Thymus (tissue), 11 donors: ENCODE measurements at regions not wholly inside any gene's neighbourhood (a gene's known extent, or its start where the extent isn't known, plus 50 kb on each side); places are given as distances from the start of the nearest gene placed in this dataset.

ENCODE experiments used
- DNase-seq, 9 donors: peaks; one replicate each; pipeline ENCODE4 v3.0.0-alpha.2; 2013; ENCODE audit warnings: low spot score in 9 of 9, low read depth in 6 of 9, missing footprints in 1 of 9
- H3K27ac ChIP-seq, 2 donors: one replicate each; pipeline ENCODE4 v1.5.1; 2013; ENCODE audit warnings: control low read depth in 1 of 2, low read depth in 1 of 2, low read length in 1 of 2, mild to moderate bottlenecking in 1 of 2, moderate library complexity in 1 of 2
- H3K27me3 ChIP-seq, 2 donors: one replicate each; pipeline ENCODE4 v1.5.1; 2013; ENCODE audit warnings: low read length in 1 of 2; ENCODE audit not compliant: control insufficient read depth in 2 of 2, insufficient read depth in 1 of 2
- H3K36me3 ChIP-seq, 2 donors: one replicate each; pipeline ENCODE4 v1.5.1; 2013; ENCODE audit warnings: low read length in 1 of 2, mild to moderate bottlenecking in 1 of 2, moderate library complexity in 1 of 2; ENCODE audit not compliant: control insufficient read depth in 2 of 2, insufficient read depth in 2 of 2
- H3K4me1 ChIP-seq, 2 donors: one replicate each; pipeline ENCODE4 v1.5.1; 2013; ENCODE audit warnings: low read length in 2 of 2; ENCODE audit not compliant: control insufficient read depth in 2 of 2, insufficient read depth in 2 of 2
- H3K4me3 ChIP-seq, 2 donors: one replicate each; pipeline ENCODE4 v1.5.1; 2013; ENCODE audit warnings: low read length in 2 of 2, control low read depth in 1 of 2, mild to moderate bottlenecking in 1 of 2
- H3K9me3 ChIP-seq, 2 donors: one replicate each; pipeline ENCODE4 v1.5.1; 2013; ENCODE audit warnings: low read length in 1 of 2, mild to moderate bottlenecking in 1 of 2; ENCODE audit not compliant: control insufficient read depth in 2 of 2, insufficient read depth in 1 of 2
- WGBS: extraction: QIAGEN DNeasy Blood & Tissue Kit; methylation state at CpG from one replicate; pipeline ENCODE4 v1.1.7; 2013; 5-methylcytosine and 5-hydroxymethylcytosine counted together
- donor health status: healthy.

GRCh38 chr10:118867768-118868167 is 113.0 kb upstream of the CACUL1 start:
- Histone ChIP-seq H3K4me1 (no peaks in the 10 kb centered on the region), H3K36me3 (no peaks in the 10 kb centered on the region), H3K4me3 (no peak overlapping the region), H3K27ac (no peak overlapping the region), H3K27me3 (no peaks in the 10 kb centered on the region), H3K9me3 (no peaks in the 10 kb centered on the region)
- DNase-seq, result no peak
- WGBS, result 94% methylated on average over 3 of the region's 3 CpGs

- 87% methylated on average over 5 of the region's 5 CpGs for WGBS
- H3K27me3 ChIP-seq, result no peaks in the 10 kb centered on the region
- H3K9me3 ChIP-seq, result no peaks in the 10 kb centered on the region
- DNase-seq, result no peak
- H3K4me3 ChIP-seq, result no peak overlapping the region
- no peaks in the 10 kb centered on the region for H3K4me1 ChIP-seq
- no peaks in the 10 kb centered on the region for H3K36me3 ChIP-seq
- no peak overlapping the region for H3K27ac ChIP-seq
Measured at GRCh38 chr10:118868589-118868988, 113.8 kb upstream of the CACUL1 start.

GRCh38 chr10:118870467-118871243 is 115.9 kb upstream of the CACUL1 start:
- no peaks in the 10 kb centered on the region for H3K27me3 ChIP-seq
- H3K4me3 ChIP-seq, result no peak overlapping the region
- H3K9me3 ChIP-seq, result no peaks in the 10 kb centered on the region
- H3K27ac ChIP-seq, result no peak overlapping the region
- no peak for DNase-seq
- no peaks in the 10 kb centered on the region for H3K4me1 ChIP-seq
- 51% methylated on average over 4 of the region's 4 CpGs for WGBS
- H3K36me3 ChIP-seq, result no peaks in the 10 kb centered on the region

GRCh38 chr10:118871244-118871865 is 116.6 kb upstream of the CACUL1 start:
- H3K27ac ChIP-seq, result no peak overlapping the region
- no peaks in the 10 kb centered on the region for H3K9me3 ChIP-seq
- no peaks in the 10 kb centered on the region for H3K27me3 ChIP-seq
- no peaks in the 10 kb centered on the region for H3K36me3 ChIP-seq
- no peaks in the 10 kb centered on the region for H3K4me1 ChIP-seq
- no peak for DNase-seq
- no peak overlapping the region for H3K4me3 ChIP-seq
- 91% methylated on average over 2 of the region's 2 CpGs for WGBS

GRCh38 chr10:118873091-118873737 is 118.4 kb upstream of the CACUL1 start:
- Histone ChIP-seq H3K27ac (no peak overlapping the region), H3K36me3 (no peaks in the 10 kb centered on the region), H3K4me3 (no peak overlapping the region), H3K4me1 (no peaks in the 10 kb centered on the region), H3K9me3 (no peaks in the 10 kb centered on the region), H3K27me3 (no peaks in the 10 kb centered on the region)
- DNase-seq, result no peak
- 64% methylated on average over 4 of the region's 4 CpGs for WGBS

- H3K36me3 ChIP-seq, result no peaks in the 10 kb centered on the region
- no peaks in the 10 kb centered on the region for H3K4me1 ChIP-seq
- H3K27ac ChIP-seq, result no peak overlapping the region
- WGBS, result 87% methylated on average over 2 of the region's 2 CpGs
- H3K9me3 ChIP-seq, result no peaks in the 10 kb centered on the region
- H3K4me3 ChIP-seq, result no peak overlapping the region
- DNase-seq, result no peak
- H3K27me3 ChIP-seq, result no peaks in the 10 kb centered on the region
Measured at GRCh38 chr10:118873738-118874105, 119.0 kb upstream of the CACUL1 start.

GRCh38 chr10:118874171-118874570 is 119.4 kb upstream of the CACUL1 start:
- 75% methylated on average over 2 of the region's 2 CpGs for WGBS
- Histone ChIP-seq H3K4me3 (no peak overlapping the region), H3K27ac (no peak overlapping the region), H3K36me3 (no peaks in the 10 kb centered on the region), H3K4me1 (no peaks in the 10 kb centered on the region), H3K27me3 (no peaks in the 10 kb centered on the region), H3K9me3 (no peaks in the 10 kb centered on the region)
- no peak for DNase-seq

GRCh38 chr10:118875087-118875486 is 120.3 kb upstream of the CACUL1 start:
- 88% methylated on average over 1 of the region's 1 CpG for WGBS
- no peaks in the 10 kb centered on the region for H3K36me3 ChIP-seq

GRCh38 chr10:118882741-118883140 is 128.0 kb upstream of the CACUL1 start:
- over 99% methylated on average over 2 of the region's 2 CpGs for WGBS
- H3K36me3 ChIP-seq, result no peaks in the 10 kb centered on the region
- H3K27ac ChIP-seq, result no peak overlapping the region
- no peaks in the 10 kb centered on the region for H3K9me3 ChIP-seq
- H3K27me3 ChIP-seq, result no peaks in the 10 kb centered on the region
- H3K4me1 ChIP-seq, result no peaks in the 10 kb centered on the region
- DNase-seq, result no peak
- no peak overlapping the region for H3K4me3 ChIP-seq

More at GRCh38 chr10:118875087-118875486, 120.3 kb upstream of the CACUL1 start:
- Histone ChIP-seq H3K4me3 (no peak overlapping the region), H3K9me3 (no peaks in the 10 kb centered on the region), H3K4me1 (no peaks in the 10 kb centered on the region), H3K27me3 (no peaks in the 10 kb centered on the region), H3K27ac (no peak overlapping the region)
- DNase-seq, result no peak
